ENCODE measurements at regions not wholly inside any gene's neighbourhood (a gene's known extent, or its start where the extent isn't known, plus 50 kb on each side); places are given as distances from the start of the nearest gene placed in this dataset.

DNA sequence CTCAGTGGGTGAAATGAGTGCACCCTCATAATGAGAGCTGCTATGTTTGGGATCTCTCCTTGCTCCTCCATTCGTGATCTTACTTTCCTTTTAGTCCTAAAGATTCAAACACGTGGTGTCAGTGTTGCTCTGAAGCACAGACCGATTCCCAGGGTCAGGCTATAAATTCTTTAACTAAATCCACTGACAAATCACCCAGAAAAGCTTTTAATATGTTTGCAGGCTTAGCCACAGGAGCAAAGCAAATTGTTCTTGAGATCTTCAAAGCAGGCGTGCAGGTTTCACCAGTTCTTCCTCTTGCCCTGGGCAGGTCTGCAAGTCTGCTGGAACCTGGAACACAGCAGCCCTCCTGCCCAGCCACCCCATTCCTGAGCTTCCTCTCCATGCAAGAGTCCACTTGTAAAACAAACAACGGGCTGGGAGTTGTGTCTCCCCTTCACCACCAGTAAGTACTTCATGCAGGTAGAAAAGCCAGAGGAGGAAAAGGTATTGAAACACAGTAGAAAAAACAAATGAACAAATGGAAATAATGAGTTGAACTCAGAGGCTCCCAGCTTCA is 70.1 kb upstream of the ENPP6 start:
- DNase-seq (ENCODE audit: low read depth in 1 of 2, low spot score in 2 of 2), result no peak
- Histone ChIP-seq H2BK15ac (ENCODE audit: low read length) (0 out of 2 replicates have a peak overlapping the region, but pooled peaks have one; percentile 40), H2AK5ac (ENCODE audit: low read depth, low read length) (no peak overlapping the region), H3K79me2 (ENCODE audit: control insufficient read depth in 1 of 2, insufficient read depth in 2 of 2, low read length in 2 of 2) (no peaks in the 10 kb centered on the region), H3K27ac (ENCODE audit: low read depth, low read length) (no peak overlapping the region), H3K27me3 (replicated peaks in 1 of 4; ENCODE audit: control insufficient read depth in 3 of 4, extremely low read depth in 1 of 4, insufficient read depth in 3 of 4, low read length in 3 of 4) (no peaks in the 10 kb centered on the region), H4K8ac (ENCODE audit: extremely low read depth, insufficient read depth, low read length) (no peak overlapping the region; the same call in 1 of the 2 replicates), H3K4me2 (ENCODE audit: insufficient read depth in 1 of 2, low read depth in 2 of 2, low read length in 2 of 2) (no peak overlapping the region), H2BK120ac (replicated peaks; ENCODE audit: low read depth, low read length) (no peak overlapping the region), H2AFZ (ENCODE audit: low read length) (peak overlapping the region; percentile 60), H3K4ac (replicated peaks; ENCODE audit: insufficient read length, low read depth, low read length) (no peak overlapping the region), H3K14ac (ENCODE audit: insufficient read length) (no peak overlapping the region), H4K20me1 (replicated peaks in 1 of 2; ENCODE audit: control insufficient read depth in 1 of 2, insufficient read depth in 2 of 2, low read length in 2 of 2) (no peaks in the 10 kb centered on the region), H3K4me1 (replicated peaks in 1 of 4; ENCODE audit: control insufficient read depth in 3 of 4, insufficient read depth in 4 of 4, low read length in 3 of 4) (peaks cover 0 to 6% (median 2%) of the 10 kb centered on the region in 4 experiments; a peak in 3 of 7 replicates), H4K5ac (ENCODE audit: insufficient read length, low read depth, low read length) (no peak overlapping the region), H4K91ac (replicated peaks; ENCODE audit: insufficient read length, low read length) (no peak overlapping the region), H2BK5ac (ENCODE audit: low read depth, low read length) (peak overlapping the region; percentile 37; the same call in 1 of the 2 replicates), H3K9ac (replicated peaks in 1 of 4; ENCODE audit: extremely low read depth in 1 of 4, low read depth in 3 of 4, low read length in 3 of 4) (no peak overlapping the region), H3K56ac (replicated peaks; ENCODE audit: insufficient read length, low read depth, low read length) (no peak overlapping the region), H3K4me3 (ENCODE audit: extremely low read depth in 1 of 4, insufficient read depth in 2 of 4, low read depth in 3 of 4, low read length in 4 of 4) (no peak overlapping the region), H3K9me3 (ENCODE audit: insufficient read depth in 2 of 2, low read depth in 1 of 2, low read length in 1 of 2) (no peaks in the 10 kb centered on the region), H3K18ac (ENCODE audit: extremely low read depth, low read length) (no peak overlapping the region), H3K79me1 (ENCODE audit: low read depth, low read length) (no peaks in the 10 kb centered on the region), H2BK12ac (ENCODE audit: low read depth, low read length) (no peak overlapping the region), H3K23me2 (ENCODE audit: low read depth, low read length) (peaks cover 6% of the 10 kb centered on the region; the same call in 1 of the 2 replicates), H3K23ac (ENCODE audit: insufficient read length) (no peak overlapping the region), H2BK20ac (ENCODE audit: low read length) (0 out of 2 replicates have a peak overlapping the region, but pooled peaks have one; percentile 81), H3K36me3 (ENCODE audit: control insufficient read depth in 2 of 4, insufficient read depth in 4 of 4, low read length in 3 of 4) (no peaks in the 10 kb centered on the region)
- 77% methylated on average over 5 of the region's 5 CpGs; no CpG with 5 or more reads in 1 of the 2 experiments for WGBS, 2 experiments (ENCODE audit: extremely low coverage in 1 of 2, insufficient coverage in 1 of 2, insufficient read length in 1 of 2, insufficient replicate concordance in 2 of 2, low coverage in 1 of 2, low lambda C conversion rate in 2 of 2, missing lambda C conversion rate in 1 of 2)
- peak; percentile 73 for FAIRE-seq
- CTCF ChIA-PET (ENCODE audit: partially characterized antibody), result interaction anchor here (0.7 to 3.3 kb wide), 11 partner anchors 21 to 300 kb away, joined by 3 to 9 read pairs (median 4); no protein-coding TSS in a partner anchor
- POLR2A ChIA-PET (ENCODE audit: partially characterized antibody), result no interaction called here
- TF ChIP-seq TBP (IDR thresholded peaks at IDR 0.05; ENCODE audit: low read depth, low read length) (no peak), RAD21 (IDR thresholded peaks at IDR 0.05 in 1 of 2, conservative IDR thresholded peaks at IDR 0.05 in 1 of 2; ENCODE audit: low read depth in 2 of 2, low read length in 2 of 2) (peak; percentile 40 to 60; a peak in 3 of 4 replicates), POU5F1 (IDR thresholded peaks at IDR 0.05; ENCODE audit: low read depth, low read length) (no peak), CEBPB (IDR thresholded peaks at IDR 0.05; ENCODE audit: low read depth, low read length) (no peak)
- TF ChIP-seq, protein P1, sequence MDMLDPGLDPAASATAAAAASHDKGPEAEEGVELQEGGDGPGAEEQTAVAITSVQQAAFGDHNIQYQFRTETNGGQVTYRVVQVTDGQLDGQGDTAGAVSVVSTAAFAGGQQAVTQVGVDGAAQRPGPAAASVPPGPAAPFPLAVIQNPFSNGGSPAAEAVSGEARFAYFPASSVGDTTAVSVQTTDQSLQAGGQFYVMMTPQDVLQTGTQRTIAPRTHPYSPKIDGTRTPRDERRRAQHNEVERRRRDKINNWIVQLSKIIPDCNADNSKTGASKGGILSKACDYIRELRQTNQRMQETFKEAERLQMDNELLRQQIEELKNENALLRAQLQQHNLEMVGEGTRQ (IDR thresholded peaks at IDR 0.05; ENCODE audit: low read length), result no peak
